HuH-7 (cell line): ENCODE measurements at regions not wholly inside any gene's neighbourhood (a gene's known extent, or its start where the extent isn't known, plus 50 kb on each side); places are given as distances from the start of the nearest gene placed in this dataset.

ENCODE experiments used
- DNase-seq: peaks from one replicate; pipeline ENCODE4 v3.0.0; 2011; ENCODE audit warnings: low spot score

GRCh38 chr1:14499312-14500040 lies 99.0 kb upstream of the KAZN start:
- no peak for DNase-seq

DNA sequence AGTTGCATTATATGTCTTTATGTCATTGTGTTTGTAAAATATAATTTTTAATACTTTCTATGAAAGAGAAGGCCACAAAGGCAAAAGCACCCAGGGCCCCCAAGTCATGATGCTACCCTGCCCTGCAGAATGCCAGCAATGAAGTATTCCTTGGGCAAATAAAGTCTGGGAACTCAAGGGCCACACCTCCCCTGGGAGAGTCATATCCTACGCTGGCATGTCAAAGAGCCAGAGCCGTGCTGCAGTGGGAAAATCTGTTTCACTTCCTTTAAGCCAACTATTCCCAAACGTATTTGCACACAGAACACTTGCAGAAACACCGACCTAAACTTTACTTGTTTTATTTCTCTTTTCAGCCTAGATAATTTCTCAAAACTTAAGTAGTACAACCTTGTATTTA lies 98.4 kb upstream of the KAZN start:
- no peak for DNase-seq

DNA sequence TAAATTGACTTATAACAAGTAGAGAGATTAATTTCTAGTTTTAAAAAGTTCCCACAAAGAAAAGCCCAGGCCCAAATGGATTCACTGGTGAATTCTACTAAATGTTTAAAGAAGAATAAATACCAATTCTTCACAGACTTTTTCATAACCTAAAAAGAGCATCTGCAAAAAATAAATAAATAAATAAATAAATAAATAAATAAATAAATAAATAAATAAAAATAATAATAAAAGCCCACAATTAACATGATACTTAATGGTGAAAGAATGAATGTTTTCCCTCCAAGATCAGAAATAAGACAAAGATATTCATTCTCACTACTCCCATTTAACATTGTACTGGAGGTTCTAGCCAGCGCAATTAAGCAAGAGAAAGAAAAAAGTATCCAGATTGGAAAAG lies 97.6 kb upstream of the KAZN start:
- DNase-seq: no peak

- no peak for DNase-seq
Measured at GRCh38 chr1:14504517-14504916, 94.0 kb upstream of the KAZN start.

DNA sequence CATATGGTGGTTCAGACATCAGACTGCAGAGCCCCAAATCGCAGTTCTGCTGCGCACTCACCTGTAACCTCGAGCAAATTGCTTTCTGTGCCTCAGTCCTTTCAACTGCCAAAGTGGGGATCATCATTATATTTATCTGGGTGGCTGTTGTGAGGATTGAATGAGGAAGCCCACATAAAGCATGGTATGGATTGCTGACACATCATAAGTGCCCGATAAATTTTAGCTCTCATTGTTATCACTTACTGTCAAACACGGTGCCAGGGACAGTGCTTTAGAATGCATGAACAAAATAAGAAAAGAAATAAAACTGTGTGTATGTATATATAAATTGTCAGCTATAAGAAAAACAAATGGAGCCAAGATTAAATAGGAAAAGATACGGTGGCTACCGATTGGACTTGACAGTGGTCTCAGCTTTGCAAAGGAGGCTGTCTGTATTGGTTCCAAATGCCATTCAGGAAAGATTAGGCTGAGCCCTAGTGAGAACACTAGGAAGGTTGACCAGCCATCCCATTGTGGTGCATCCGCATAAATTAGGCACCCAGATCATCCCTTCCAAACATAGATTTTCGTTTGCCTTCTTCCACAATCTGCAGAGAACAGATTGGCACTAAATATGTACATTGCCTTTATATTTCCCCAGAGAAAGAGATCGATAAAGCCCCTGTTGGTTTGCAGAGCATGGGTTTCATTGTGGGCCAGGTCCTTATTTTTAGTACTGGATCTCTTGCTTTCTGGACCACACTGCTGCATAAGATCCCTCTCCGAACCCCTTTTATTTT lies 91.8 kb upstream of the KAZN start:
- DNase-seq: no peak

GRCh38 chr1:14507262-14507661 lies 91.2 kb upstream of the KAZN start:
- DNase-seq: no peak

GRCh38 chr1:14508613-14509012 lies 89.9 kb upstream of the KAZN start:
- no peak for DNase-seq

- DNase-seq: no peak
Measured at GRCh38 chr1:14511166-14511680, 87.3 kb upstream of the KAZN start.

- no peak for DNase-seq
Measured at GRCh38 chr1:14511796-14512585, 86.5 kb upstream of the KAZN start.

- DNase-seq: no peak
Measured at GRCh38 chr1:14513111-14513510, 85.4 kb upstream of the KAZN start.

DNA sequence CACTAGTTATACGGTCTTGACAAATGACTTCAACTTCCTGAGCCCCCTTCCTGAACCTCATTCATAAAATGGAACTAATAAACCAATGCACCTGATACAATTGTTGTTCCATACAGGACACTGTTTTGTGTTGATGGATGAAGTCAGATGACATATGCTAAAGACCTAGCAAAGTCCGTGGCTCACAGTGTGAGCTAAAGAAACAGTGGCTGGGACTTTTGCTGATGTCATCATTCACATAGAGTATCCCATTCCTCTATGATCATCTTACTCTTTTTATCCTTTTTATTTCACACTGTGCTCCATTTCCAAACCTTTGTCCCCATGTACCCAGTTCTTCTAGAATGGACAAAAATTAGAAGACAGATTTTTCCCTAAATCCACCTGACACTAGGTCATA lies 83.7 kb upstream of the KAZN start:
- DNase-seq: no peak

DNA sequence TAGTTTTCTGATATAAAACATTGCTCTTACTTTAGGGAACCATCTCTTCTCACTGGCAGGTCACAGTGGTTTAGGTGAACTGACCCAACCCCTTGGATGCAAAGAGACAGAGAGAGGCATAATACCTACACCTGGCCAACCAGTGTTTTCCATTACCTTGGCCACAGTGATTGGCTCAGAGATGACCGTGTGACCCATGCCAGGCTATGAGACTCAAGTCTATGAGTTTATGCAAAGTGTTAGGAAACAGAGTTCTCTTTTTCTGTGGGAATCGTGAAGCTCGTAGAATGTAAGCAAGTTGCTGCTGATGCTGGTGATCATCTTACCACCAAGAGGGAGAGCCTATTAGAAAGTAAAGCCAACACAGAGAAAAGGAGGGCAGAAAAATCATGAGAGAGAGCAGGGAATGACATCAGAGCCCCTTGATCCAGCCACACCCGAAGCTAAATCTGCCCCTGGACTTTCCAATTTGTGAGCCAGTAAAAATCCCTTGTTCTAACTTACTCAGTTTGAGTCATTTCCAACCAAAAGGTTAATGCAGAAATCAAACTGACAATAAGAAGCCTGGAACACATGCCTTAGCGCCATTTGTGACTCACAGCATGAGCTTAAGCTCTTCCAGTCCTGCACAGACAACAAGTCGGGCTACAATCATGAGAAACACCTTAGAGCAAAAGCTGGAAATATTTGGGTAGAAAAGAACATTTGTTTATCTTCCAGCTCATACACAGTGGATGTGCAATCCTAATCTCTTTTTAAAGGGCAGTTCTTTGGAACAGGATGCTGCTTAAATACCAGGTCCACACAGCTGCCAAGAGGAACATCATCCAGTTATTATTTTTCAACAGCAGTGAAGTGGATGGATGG lies 81.3 kb upstream of the KAZN start:
- DNase-seq: no peak

DNA sequence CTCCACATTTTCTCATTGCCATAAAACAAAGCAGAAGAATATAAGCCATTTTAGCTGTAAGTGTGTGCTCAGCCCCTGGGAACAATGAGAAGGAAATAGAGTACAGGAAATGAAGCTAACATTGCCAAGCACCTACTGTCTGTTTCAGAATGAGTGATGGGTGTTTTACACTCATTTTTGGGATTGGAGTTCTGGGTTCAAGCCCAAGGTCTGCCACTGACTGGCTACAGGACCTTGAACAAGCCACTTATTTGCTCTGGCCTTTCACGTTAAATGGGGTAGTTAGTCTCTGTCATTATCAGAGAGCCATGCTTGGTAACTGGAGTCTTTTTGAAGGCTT lies 80.7 kb upstream of the KAZN start:
- DNase-seq: no peak

- no peak for DNase-seq
Measured at GRCh38 chr1:14519976-14520375, 78.5 kb upstream of the KAZN start.

DNA sequence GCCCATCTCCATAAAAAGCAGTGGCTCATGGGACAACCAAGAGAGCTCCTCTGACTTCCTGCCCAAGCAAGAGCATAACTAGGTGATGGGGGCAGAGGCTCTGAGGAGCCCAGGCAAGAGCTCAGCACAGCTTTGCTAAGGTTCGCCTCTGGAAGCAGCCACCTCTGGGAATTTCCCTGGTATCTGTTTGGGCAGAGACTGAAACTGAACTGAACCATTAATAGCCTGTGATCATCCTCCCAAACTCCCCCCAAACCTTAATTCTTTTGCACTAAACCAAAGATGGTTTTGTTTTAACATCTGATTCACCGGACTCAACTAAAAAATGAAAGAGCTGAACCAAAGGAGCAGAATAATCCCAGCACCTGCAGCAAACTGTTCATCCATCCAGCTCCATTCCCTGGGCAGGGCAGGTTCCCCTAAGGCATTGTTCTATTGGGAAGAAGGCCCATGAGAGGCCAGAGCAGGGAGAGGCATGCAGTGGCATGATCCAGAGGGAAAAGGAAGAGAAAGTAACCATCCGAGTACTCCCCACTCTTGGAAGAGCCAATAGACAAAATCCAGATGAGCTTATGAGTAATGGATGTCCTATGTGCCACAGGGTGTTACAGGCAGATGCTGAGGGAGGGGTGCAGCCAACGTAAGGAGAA lies 77.8 kb upstream of the KAZN start:
- no peak for DNase-seq

- no peak for DNase-seq
Measured at GRCh38 chr1:14521622-14522021, 76.9 kb upstream of the KAZN start.

DNA sequence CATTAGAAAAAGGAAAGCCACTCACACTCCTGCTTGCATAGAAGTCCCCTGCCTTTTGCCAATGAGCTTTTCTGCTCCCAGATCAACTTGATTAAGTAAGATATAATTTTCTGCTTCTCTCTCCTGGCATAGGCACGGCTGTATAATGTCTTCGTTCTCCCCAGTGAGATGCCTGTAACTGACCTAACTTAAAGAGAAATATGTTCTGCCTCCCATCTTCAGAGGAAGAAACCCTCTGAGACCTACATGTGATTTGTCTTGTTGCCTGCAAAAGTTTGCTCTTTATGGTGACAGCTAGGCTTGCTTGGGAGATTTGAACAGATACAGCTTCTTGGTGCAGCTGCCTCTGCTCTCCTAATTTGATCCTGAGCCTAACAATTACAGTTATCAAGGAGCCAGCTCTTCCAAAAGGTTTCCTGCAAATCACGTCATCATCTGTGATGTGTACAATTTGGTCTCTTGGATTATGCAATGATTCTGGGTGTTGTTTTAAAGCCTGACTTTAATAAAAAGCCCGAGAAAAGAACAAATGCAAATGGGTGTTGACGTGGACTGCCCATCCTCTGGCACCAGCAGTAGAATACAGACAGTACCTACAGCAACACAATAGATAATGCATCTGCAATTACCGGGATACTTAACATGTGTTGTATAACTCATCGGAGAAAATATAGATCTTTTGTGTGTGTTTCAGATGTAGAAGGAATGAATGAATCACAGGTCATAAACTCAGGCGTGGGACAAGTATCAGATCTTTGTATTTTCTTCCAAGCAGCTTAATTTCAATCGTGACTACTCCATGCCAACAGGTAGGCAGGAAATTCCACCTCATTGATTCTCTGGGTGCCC lies 76.2 kb upstream of the KAZN start:
- no peak for DNase-seq

GRCh38 chr1:14522926-14523241 lies 75.6 kb upstream of the KAZN start:
- no peak for DNase-seq

- no peak for DNase-seq
Measured at GRCh38 chr1:14524826-14525636, 73.5 kb upstream of the KAZN start.

DNA sequence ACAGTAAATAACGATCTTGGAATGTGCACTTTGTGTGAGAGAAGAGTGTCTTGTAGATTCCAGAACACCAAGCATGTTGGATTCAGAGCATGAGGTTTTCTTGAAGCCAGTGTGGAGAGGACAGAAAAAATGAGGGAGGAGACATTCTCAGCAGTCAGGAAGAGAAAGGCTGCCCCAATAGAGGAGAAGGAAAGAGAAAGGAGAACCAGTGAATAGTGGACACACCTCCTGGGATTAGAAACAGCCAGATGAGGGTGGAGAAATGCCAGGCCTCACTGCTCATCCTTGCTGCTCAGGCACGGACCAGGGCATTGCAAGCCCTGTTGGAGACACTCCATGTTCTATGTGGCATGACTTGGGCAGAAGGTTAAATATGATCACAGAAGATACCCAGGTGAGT lies 69.0 kb upstream of the KAZN start:
- DNase-seq: no peak
